ENCODE measurements at regions not wholly inside any gene's neighbourhood (a gene's known extent, or its start where the extent isn't known, plus 50 kb on each side); places are given as distances from the start of the nearest gene placed in this dataset.

GRCh38 chr10:2230478-2230877 is 493.2 kb upstream of the ADARB2 start:
- Histone ChIP-seq H3K9me3 (no peaks in the 10 kb centered on the region), H3K27ac (no peak overlapping the region), H3K4me3 (no peak overlapping the region), H3K4me1 (ENCODE audit: insufficient read depth) (no peaks in the 10 kb centered on the region), H3K27me3 (no peaks in the 10 kb centered on the region), H3K36me3 (no peaks in the 10 kb centered on the region)
- intact Hi-C loops (cut with DNase I), result no loop called here
- no peak for DNase-seq
- WGBS, 3 donors, result 76 to 87% (median 78%) methylated on average over 1 of the region's 1 CpG
- TF ChIP-seq EP300 (IDR thresholded peaks at IDR 0.05) (no peak), CTCF (IDR thresholded peaks at IDR 0.05) (no peak), POLR2A (IDR thresholded peaks at IDR 0.05) (no peak)

GRCh38 chr10:2228320-2228901 is 491.1 kb upstream of the ADARB2 start:
- Histone ChIP-seq H3K27ac (no peak overlapping the region), H3K4me1 (ENCODE audit: insufficient read depth) (no peaks in the 10 kb centered on the region), H3K9me3 (no peaks in the 10 kb centered on the region), H3K4me3 (no peak overlapping the region), H3K36me3 (no peaks in the 10 kb centered on the region), H3K27me3 (no peaks in the 10 kb centered on the region)
- TF ChIP-seq POLR2A (IDR thresholded peaks at IDR 0.05) (no peak), CTCF (IDR thresholded peaks at IDR 0.05) (no peak), EP300 (IDR thresholded peaks at IDR 0.05) (no peak)
- 49 to 56% (median 51%) methylated on average over 5 of the region's 5 CpGs for WGBS, 3 donors
- no peak for DNase-seq
- intact Hi-C loops (cut with DNase I), result no loop called here

GRCh38 chr10:2225609-2226008 is 488.3 kb upstream of the ADARB2 start:
- TF ChIP-seq CTCF (IDR thresholded peaks at IDR 0.05) (no peak), EP300 (IDR thresholded peaks at IDR 0.05) (no peak), POLR2A (IDR thresholded peaks at IDR 0.05) (no peak)
- Histone ChIP-seq H3K36me3 (no peaks in the 10 kb centered on the region), H3K9me3 (no peaks in the 10 kb centered on the region), H3K27ac (no peak overlapping the region), H3K27me3 (no peaks in the 10 kb centered on the region), H3K4me1 (ENCODE audit: insufficient read depth) (no peaks in the 10 kb centered on the region), H3K4me3 (no peak overlapping the region)
- intact Hi-C loops (cut with DNase I), result no loop called here
- no peak for DNase-seq
- 69 to 73% (median 73%) methylated on average over 10 of the region's 10 CpGs for WGBS, 3 donors

GRCh38 chr10:2223548-2224320 is 486.4 kb upstream of the ADARB2 start:
- TF ChIP-seq CTCF (IDR thresholded peaks at IDR 0.05) (no peak), EP300 (IDR thresholded peaks at IDR 0.05) (no peak), POLR2A (IDR thresholded peaks at IDR 0.05) (no peak)
- WGBS, 3 donors, result 66 to 78% (median 72%) methylated on average over 8 of the region's 8 CpGs
- Histone ChIP-seq H3K9me3 (no peaks in the 10 kb centered on the region), H3K4me3 (no peak overlapping the region), H3K27me3 (no peaks in the 10 kb centered on the region), H3K27ac (no peak overlapping the region), H3K36me3 (no peaks in the 10 kb centered on the region), H3K4me1 (ENCODE audit: insufficient read depth) (no peaks in the 10 kb centered on the region)
- intact Hi-C loops (cut with DNase I), result no loop called here
- no peak for DNase-seq
